SK-N-SH (cell line): ENCODE measurements at regions not wholly inside any gene's neighbourhood (a gene's known extent, or its start where the extent isn't known, plus 50 kb on each side); places are given as distances from the start of the nearest gene placed in this dataset.

Source experiments
- CTCF ChIA-PET: fragments of 300-600, 350-600 bp; formaldehyde crosslinking; extraction: SDS; loops from one replicate; lab custom pipeline; 2021; lab: Yijun Ruan, JAX
- POLR2A ChIA-PET: fragments of 350-600 bp; sonication (Branson Sonifier 250); formaldehyde crosslinking; extraction: SDS; loops from one replicate; lab custom pipeline; 2020; ENCODE audit warnings: antibody characterized with exemption, inconsistent platforms; lab: Yijun Ruan, JAX
- DNase-seq: peaks from one replicate; pipeline ENCODE4 v3.0.0; 2012
- H2AFZ ChIP-seq: fragments of 200-600 bp; sonication (generic); 2 replicates; pipeline ENCODE4 v1.8.1; 2016; ENCODE audit warnings: antibody characterized with exemption, mild to moderate bottlenecking, low read depth
- H3F3A ChIP-seq: fragments of 200-600 bp; sonication (generic); replicated peaks from 2 replicates; pipeline ENCODE3; 2016; ENCODE audit warnings: antibody characterized with exemption, mild to moderate bottlenecking; ENCODE audit not compliant: insufficient read depth
- H3K27ac ChIP-seq, 2 experiments: fragments of 200-500 bp in 1 of 2; fragments of 200-600 bp in 1 of 2; sonication (Bioruptor generic) in 1 of 2; sonication (generic), shearing (Covaris generic) in 1 of 2; 2 replicates each; pipeline versions ENCODE4 v1.5.1 to v1.6.1; 2014 to 2016; ENCODE audit warnings: low read depth in 2 of 2, inconsistent platforms in 1 of 2, low read length in 1 of 2, mild to moderate bottlenecking in 1 of 2, mixed read lengths in 1 of 2
- H3K27me3 ChIP-seq: fragments of 200-600 bp; sonication (generic), shearing (Covaris generic); 2 replicates; pipeline ENCODE4 v1.6.1; 2016; ENCODE audit warnings: mixed run types; ENCODE audit not compliant: insufficient read depth
- H3K36me3 ChIP-seq, 2 experiments: fragments of 200-500 bp in 1 of 2; fragments of 200-600 bp in 1 of 2; sonication (Bioruptor generic) in 1 of 2; sonication (generic) in 1 of 2; replicated peaks in 1 of 2; 2 replicates each; pipeline versions ENCODE3 to v1.5.1; 2014 to 2016; ENCODE audit warnings: low read length in 1 of 2, mild to moderate bottlenecking in 1 of 2; ENCODE audit not compliant: insufficient read depth in 2 of 2, control insufficient read depth in 1 of 2
- H3K4me1 ChIP-seq, 2 experiments: fragments of 200-500 bp in 1 of 2; fragments of 200-600 bp in 1 of 2; sonication (Bioruptor generic) in 1 of 2; sonication (generic), shearing (Covaris generic) in 1 of 2; 2 replicates each; pipeline versions ENCODE4 v1.5.1 to v1.6.1; 2014 to 2016; ENCODE audit warnings: low read depth in 1 of 2, low read length in 1 of 2, mixed run types in 1 of 2; ENCODE audit not compliant: insufficient read depth in 2 of 2, control insufficient read depth in 1 of 2
- H3K4me2 ChIP-seq: fragments of 200-600 bp; sonication (generic), shearing (Covaris generic); 2 replicates; pipeline ENCODE4 v1.6.1; 2017; ENCODE audit warnings: mixed run types
- H3K4me3 ChIP-seq, 2 experiments: fragments of 200-500 bp in 1 of 2; fragments of 200-600 bp in 1 of 2; sonication (Bioruptor generic) in 1 of 2; sonication (generic), shearing (Covaris generic) in 1 of 2; 2 replicates each; pipeline versions ENCODE4 v1.5.1 to v1.8.1; 2014 to 2016; ENCODE audit warnings: low read depth in 2 of 2, inconsistent platforms in 1 of 2, low read length in 1 of 2, mild to moderate bottlenecking in 1 of 2, mixed read lengths in 1 of 2, moderate library complexity in 1 of 2
- H3K79me2 ChIP-seq: fragments of 200-600 bp; sonication (generic); 2 replicates; pipeline ENCODE4 v1.8.1; 2017; ENCODE audit warnings: mild to moderate bottlenecking; ENCODE audit not compliant: insufficient read depth
- H3K9ac ChIP-seq: fragments of 200-600 bp; sonication (generic); 2 replicates; pipeline ENCODE4 v1.6.1; 2017; ENCODE audit warnings: mixed run types
- H3K9me2 ChIP-seq: fragments of 200-600 bp; sonication (generic); 2 replicates; pipeline ENCODE4 v1.6.1; 2017; ENCODE audit warnings: mixed run types
- H3K9me3 ChIP-seq: fragments of 200-600 bp; sonication (generic); 2 replicates; pipeline ENCODE4 v1.6.1; 2017; ENCODE audit warnings: mixed run types, mild to moderate bottlenecking, moderate library complexity
- H4K20me1 ChIP-seq: fragments of 200-600 bp; sonication (generic); 2 replicates; pipeline ENCODE4 v1.6.1; 2017; ENCODE audit warnings: mild to moderate bottlenecking, mixed run types; ENCODE audit not compliant: insufficient read depth
- CHD2 ChIP-seq: fragments of 150-350 bp; IDR thresholded peaks from 2 replicates; pipeline ENCODE4 v1.6.1; 2018; ENCODE audit warnings: low read length; ENCODE audit not compliant: partially characterized antibody
- CTCF ChIP-seq: fragments of 200-600 bp; sonication (generic); IDR thresholded peaks from 2 replicates; pipeline ENCODE4 v1.6.1; 2017; ENCODE audit warnings: antibody characterized with exemption, mild to moderate bottlenecking, moderate library complexity
- ELF1 ChIP-seq: IDR thresholded peaks from 2 replicates; pipeline ENCODE4 v1.4.0; 2012
- EP300 ChIP-seq, 2 experiments: IDR thresholded peaks; 2 replicates each; pipeline versions ENCODE4 v1.4.0 to v1.6.1; 2012; ENCODE audit warnings: borderline replicate concordance in 1 of 2, low read depth in 1 of 2, low read length in 1 of 2
- EZH2phosphoT487 ChIP-seq: fragments of 200-600 bp; sonication (generic); IDR thresholded peaks from 2 replicates; pipeline ENCODE4 v1.6.1; 2017; ENCODE audit warnings: low read depth, mixed run types, mild to moderate bottlenecking, antibody characterized with exemption, moderate library complexity, borderline replicate concordance
- MAX ChIP-seq: IDR thresholded peaks from 2 replicates; pipeline ENCODE4 v1.4.0; 2012; ENCODE audit warnings: low read depth
- PBX3 ChIP-seq: IDR thresholded peaks from 2 replicates; pipeline ENCODE4; 2012
- POLR2AphosphoS5 ChIP-seq: IDR thresholded peaks from 2 replicates; pipeline ENCODE4 v1.6.1; 2012; ENCODE audit warnings: low read depth, low read length
- RAD21 ChIP-seq: IDR thresholded peaks from 2 replicates; pipeline ENCODE4 v1.6.1; 2012; ENCODE audit warnings: mild to moderate bottlenecking, low read length
- RCOR1 ChIP-seq: fragments of 150-350 bp; IDR thresholded peaks from 2 replicates; pipeline ENCODE4 v1.6.1; 2017; ENCODE audit warnings: antibody characterized with exemption, low read length
- RFX5 ChIP-seq: IDR thresholded peaks from 2 replicates; pipeline ENCODE4 v1.6.1; 2012; ENCODE audit warnings: mild to moderate bottlenecking, improper control_type of control experiment, low read length
- RXRA ChIP-seq: IDR thresholded peaks from 2 replicates; pipeline ENCODE4 v1.4.0; 2012; ENCODE audit warnings: low read depth, mild to moderate bottlenecking, borderline replicate concordance
- SMC3 ChIP-seq: IDR thresholded peaks from 2 replicates; pipeline ENCODE4 v1.6.1; 2012; ENCODE audit warnings: low read depth, low read length, improper control_type of control experiment
- TAF1 ChIP-seq: IDR thresholded peaks from 2 replicates; pipeline ENCODE4 v1.6.1; 2012; ENCODE audit warnings: low read depth, mild to moderate bottlenecking, low read length, moderate library complexity, borderline replicate concordance
- TCF12 ChIP-seq: IDR thresholded peaks from 2 replicates; pipeline ENCODE4 v1.4.0; 2012
- TEAD4 ChIP-seq: IDR thresholded peaks from 2 replicates; pipeline ENCODE4 v1.4.0; 2012; ENCODE audit warnings: mild to moderate bottlenecking, borderline replicate concordance; ENCODE audit not compliant: insufficient read depth
- USF1 ChIP-seq: IDR thresholded peaks from 2 replicates; pipeline ENCODE4 v1.4.0; 2012; ENCODE audit warnings: low read depth, borderline replicate concordance
- ZBTB33 ChIP-seq: IDR thresholded peaks from 2 replicates; pipeline ENCODE4 v1.4.0; 2012; ENCODE audit warnings: low read depth, borderline replicate concordance
- WGBS: methylation state at CpG from one replicate; pipeline ENCODE4 v1.1.6; 2017; ENCODE audit warnings: low lambda C conversion rate; 5-methylcytosine and 5-hydroxymethylcytosine counted together
- TF ChIP-seq, protein P1 (sequence below): fragments of 150-350 bp; IDR thresholded peaks from 2 replicates; pipeline ENCODE4 v1.6.1; 2017; ENCODE audit warnings: antibody characterized with exemption, low read length, low read depth, borderline replicate concordance

GRCh38 chr5:118491351-118491750, 497.0 kb downstream of the DTWD2 start:
- Histone ChIP-seq H3F3A (no peaks in the 10 kb centered on the region), H3K4me2 (no peak overlapping the region), H2AFZ (no peak overlapping the region), H3K79me2 (no peaks in the 10 kb centered on the region), H3K27me3 (no peaks in the 10 kb centered on the region), H3K27ac (no peak overlapping the region), H3K4me1 (no peaks in the 10 kb centered on the region), H3K9me2 (no peaks in the 10 kb centered on the region), H4K20me1 (no peaks in the 10 kb centered on the region), H3K9me3 (no peaks in the 10 kb centered on the region), H3K4me3 (no peak overlapping the region), H3K9ac (no peak overlapping the region), H3K36me3 (no peaks in the 10 kb centered on the region)
- 5% methylated on average over 1 of the region's 1 CpG for WGBS
- POLR2A ChIA-PET: no interaction called here
- CTCF ChIA-PET: no interaction called here
- DNase-seq: no peak
- TF ChIP-seq RXRA: no peak
- TF ChIP-seq RFX5: no peak
- no peak for TF ChIP-seq TEAD4
- no peak for TF ChIP-seq CTCF
- no peak for TF ChIP-seq ZBTB33
- TF ChIP-seq RAD21: no peak
- no peak for TF ChIP-seq PBX3

DNA sequence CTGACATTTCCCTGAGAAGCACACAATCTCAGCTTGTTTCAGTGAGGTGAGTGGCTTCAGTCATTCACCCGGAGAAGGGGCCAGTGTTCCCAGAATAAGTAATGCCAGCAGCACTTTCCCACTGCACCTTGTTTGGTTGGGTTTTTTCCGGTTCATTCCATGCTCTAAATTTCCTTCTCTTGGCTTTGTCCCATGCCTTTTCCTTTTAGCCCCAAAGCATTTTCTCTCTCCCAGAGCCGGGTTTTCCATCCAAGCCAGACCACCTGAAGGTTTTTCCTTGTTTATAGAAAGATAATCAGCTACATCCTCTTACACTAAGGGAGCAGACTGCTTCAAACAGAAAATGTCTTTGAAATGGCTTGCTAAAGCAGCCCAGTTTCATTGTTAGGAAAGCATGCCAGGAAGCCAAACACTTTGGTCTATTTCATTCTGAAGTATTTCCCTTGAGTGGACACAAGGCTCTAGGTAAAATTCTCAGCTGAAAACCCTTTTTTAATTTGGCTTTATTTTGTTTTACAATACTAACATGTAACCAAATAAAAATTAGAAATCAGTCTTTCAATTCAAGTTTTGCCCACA, 501.6 kb downstream of the DTWD2 start:
- no peaks in the 10 kb centered on the region for H3K36me3 ChIP-seq
- H3K4me2 ChIP-seq: no peak overlapping the region
- no peaks in the 10 kb centered on the region for H3K4me1 ChIP-seq
- 15% methylated on average over 3 of the region's 3 CpGs for WGBS
- no peak for DNase-seq
- no peak overlapping the region for H3K9ac ChIP-seq
- H3F3A ChIP-seq: no peaks in the 10 kb centered on the region
- H4K20me1 ChIP-seq: no peaks in the 10 kb centered on the region
- no peaks in the 10 kb centered on the region for H3K9me2 ChIP-seq
- no peak overlapping the region for H3K4me3 ChIP-seq
- H3K9me3 ChIP-seq: no peaks in the 10 kb centered on the region
- no peak overlapping the region for H2AFZ ChIP-seq
- POLR2A ChIA-PET: no interaction called here
- H3K27ac ChIP-seq: no peak overlapping the region
- no peaks in the 10 kb centered on the region for H3K27me3 ChIP-seq
- H3K79me2 ChIP-seq: no peaks in the 10 kb centered on the region
- CTCF ChIA-PET: no interaction called here
- TF ChIP-seq CHD2: no peak
- no peak for TF ChIP-seq RCOR1
- TF ChIP-seq SMC3: no peak
- no peak for TF ChIP-seq EZH2phosphoT487
- TF ChIP-seq ELF1: no peak
- TF ChIP-seq POLR2AphosphoS5: no peak
- TF ChIP-seq USF1: no peak
- no peak for TF ChIP-seq TAF1
- no peak for TF ChIP-seq TCF12
- no peak for TF ChIP-seq EP300 (IDR thresholded peaks at IDR 0.05; ENCODE audit: borderline replicate concordance in 1 of 2, low read depth in 1 of 2, low read length in 1 of 2)
- TF ChIP-seq CTCF: no peak
- TF ChIP-seq MAX: no peak
- TF ChIP-seq, protein P1, sequence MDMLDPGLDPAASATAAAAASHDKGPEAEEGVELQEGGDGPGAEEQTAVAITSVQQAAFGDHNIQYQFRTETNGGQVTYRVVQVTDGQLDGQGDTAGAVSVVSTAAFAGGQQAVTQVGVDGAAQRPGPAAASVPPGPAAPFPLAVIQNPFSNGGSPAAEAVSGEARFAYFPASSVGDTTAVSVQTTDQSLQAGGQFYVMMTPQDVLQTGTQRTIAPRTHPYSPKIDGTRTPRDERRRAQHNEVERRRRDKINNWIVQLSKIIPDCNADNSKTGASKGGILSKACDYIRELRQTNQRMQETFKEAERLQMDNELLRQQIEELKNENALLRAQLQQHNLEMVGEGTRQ: no peak
